Limb (tissue), 2 donors: ENCODE measurements at regions not wholly inside any gene's neighbourhood (a gene's known extent, or its start where the extent isn't known, plus 50 kb on each side); places are given as distances from the start of the nearest gene placed in this dataset.

ENCODE experiments used
- DNase-seq, 2 donors: peaks; one replicate each; pipeline ENCODE4 v3.0.0-alpha.2; 2016; ENCODE audit errors: extremely low spot score in 2 of 2

DNA sequence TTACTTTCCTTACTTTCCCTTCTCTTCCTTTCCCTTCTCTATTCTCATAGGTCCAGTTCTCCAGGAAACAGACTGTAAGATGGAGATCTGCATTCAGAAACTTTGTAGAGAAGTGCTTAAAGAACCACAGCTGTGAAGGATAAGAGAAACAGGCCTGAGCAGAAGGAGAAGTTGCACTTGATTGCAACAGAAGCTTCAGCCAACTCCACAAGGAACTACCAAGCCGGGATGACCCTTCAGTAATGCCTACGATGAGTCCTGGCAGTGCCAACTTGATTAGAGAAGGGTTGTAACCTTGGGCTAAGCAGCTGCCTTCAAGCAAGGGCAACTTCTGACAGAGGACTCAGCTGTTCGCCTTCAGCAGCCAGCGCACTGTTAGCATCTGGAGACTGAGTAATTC is 413.3 kb upstream of the RASGEF1B start:
- DNase-seq: no peak

DNA sequence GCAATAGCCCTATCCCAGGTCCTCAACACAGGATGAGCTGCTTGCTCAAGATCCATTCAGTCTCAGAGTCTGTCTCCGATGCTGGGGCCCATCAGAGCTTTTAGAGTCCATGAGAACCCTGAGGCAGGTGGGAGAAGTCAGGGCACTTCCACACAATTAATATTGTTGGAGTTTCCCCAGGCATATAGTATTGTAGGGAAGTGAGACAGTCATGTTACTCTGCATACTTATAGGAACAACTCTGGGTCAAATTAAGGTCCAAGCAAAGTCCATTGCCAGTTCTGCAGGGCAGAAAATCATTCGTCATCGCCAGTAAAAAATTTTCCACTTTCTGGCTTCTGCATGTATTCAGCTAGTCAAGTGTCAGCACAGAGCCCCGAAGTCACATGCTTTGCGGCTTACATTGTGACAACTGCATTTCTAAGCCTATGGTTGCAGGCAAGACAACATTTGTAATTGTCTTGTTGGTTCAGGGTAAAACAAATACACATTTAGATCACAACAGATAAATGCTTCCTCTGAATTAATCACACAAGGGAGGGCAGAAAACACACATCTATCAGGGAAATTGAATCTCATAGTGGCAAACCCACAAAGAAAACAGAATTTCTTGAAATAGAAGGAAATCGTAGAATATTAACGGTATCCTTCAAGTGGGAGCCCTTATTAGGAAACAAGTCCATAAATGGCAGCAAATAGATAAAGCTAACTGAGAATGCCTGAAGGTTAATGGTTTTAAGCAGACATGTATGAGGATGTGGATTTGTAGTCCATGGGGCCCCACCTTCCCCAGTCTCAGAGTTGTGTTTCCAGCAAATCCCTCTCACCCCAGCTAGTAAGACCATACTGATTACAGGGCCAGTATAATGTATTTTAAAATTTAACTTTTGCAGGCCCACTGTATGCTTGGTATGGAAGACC is 412.1 kb upstream of the RASGEF1B start:
- DNase-seq: no peak

DNA sequence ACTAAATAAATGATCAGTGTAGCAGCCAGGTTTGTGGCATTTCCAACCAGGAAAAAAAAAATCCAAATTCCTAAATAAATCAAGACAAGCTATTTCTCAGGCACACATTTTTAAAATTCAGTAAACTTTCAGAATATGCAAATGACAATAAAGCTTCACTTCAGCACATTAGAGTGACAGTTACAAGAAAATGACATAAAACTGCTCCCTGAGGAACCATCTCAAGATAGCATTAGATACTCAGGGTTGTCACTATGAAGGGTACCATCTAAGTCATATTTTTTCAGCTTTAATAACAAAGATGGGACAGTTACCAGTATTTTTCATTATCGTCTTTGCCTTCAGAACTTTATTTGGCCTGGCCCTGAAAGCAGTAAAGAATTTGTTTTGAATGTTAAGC is 411.3 kb upstream of the RASGEF1B start:
- no peak for DNase-seq

DNA sequence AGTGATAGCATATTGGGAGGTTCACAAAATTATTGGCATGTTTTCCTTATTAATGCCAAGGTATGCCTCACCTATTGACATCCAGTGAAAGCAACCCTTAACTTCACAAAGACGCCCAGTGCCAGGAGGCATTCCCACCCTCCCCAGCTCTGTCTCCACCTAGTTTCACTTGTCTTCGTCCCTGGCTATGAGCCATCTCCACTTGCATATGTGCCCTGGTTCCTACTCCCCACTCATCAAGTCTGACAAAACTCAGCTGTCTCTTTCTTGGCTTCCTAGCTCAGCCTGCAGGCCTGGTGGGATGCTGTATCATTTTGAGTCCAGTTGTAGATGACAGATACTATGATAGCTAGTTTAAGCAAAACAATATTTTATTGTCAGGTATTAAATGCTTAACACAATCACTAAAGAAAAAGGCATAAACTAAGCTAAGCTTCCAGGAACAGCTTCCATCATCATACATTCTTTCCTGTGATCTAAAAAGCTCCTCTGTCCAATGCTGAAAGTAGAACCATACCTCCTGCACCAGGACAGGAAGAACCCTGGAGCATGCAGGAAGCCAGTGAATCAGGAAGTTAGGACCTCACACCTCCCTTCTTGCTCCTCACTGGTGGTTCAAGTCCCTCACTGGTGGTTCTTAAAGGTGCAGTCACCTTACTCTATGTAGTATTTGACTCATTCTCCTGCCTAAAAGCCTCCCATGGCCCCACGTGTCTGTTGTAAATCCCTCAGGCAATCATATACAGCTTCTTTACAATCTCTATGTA is 410.3 kb upstream of the RASGEF1B start:
- DNase-seq: no peak

DNA sequence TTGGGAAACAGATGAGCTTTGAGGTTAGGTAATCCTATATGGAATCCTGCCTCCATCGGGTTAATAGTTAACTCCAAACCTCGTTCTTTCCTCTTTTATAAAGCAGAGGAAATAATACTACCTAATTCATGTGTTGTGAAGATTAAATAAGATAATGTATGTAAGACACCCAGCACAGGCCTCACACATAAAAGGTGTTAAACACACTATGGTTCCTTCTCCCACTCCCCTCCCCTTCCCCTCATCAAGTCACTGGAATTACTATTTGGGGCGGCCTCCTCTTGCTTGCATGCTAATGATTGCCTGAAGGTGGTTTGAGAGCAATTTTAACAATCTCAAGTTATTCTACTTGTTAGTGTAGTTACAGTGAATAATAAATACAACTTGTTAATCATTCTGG is 404.4 kb upstream of the RASGEF1B start:
- DNase-seq: no peak

DNA sequence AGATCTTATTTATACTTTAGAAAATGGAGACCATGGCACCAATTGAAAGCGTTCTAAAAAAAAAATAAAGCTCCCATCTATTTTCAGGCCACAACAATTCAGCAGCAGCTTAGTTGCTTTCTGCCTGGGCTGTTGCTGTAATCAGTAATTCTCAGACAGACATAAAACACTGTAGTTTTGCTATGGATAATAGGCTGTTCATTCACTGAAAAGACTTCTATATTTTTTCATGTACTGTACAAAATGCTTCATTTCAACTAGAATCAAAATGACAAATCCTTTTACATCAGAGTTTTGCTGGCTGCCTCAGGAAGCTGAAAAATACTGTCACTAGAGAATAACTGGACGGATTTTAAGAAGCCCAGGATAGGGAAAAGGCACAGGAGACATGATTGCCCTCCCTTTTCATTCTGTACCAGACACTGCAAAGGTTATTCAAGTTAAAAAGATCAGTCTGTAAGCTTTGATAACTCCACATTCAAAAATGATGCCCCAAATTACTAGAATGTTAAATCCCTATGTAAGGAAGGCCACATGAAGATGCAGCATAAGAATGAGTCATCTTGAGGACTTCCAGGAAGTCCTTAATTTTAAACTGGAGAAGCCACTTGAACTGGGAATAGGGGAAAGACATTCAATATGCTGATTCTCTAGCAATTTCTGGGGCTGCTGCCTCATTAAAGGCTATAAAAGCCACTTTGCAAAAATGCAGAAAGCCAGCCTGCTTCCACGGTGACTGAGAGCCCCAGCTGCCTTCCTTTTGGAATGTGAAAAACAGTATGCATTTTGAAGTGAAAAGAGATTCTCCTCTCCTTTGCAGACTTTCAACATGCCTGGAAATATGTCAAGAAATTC is 403.2 kb upstream of the RASGEF1B start:
- DNase-seq: no peak

DNA sequence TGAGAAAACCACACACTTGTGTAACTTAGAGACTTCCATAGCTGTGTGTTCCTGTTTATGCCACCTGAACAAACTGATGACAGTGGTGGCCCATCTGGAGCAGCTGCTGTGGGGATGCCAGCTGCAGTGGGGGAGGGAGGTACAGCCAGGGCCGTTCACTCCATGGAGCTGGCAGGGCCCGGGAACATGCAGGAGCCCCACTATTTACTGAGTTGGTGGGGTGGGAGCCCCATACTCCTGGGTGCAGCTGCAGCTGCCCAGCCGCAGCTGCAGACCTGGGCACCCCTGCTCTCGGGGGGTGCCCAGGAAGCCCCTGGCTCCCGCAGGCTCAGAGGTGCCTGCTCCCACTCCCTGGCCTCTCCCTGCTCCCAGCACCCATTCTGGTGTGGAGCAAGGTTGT is 398.6 kb upstream of the RASGEF1B start:
- DNase-seq: no peak

DNA sequence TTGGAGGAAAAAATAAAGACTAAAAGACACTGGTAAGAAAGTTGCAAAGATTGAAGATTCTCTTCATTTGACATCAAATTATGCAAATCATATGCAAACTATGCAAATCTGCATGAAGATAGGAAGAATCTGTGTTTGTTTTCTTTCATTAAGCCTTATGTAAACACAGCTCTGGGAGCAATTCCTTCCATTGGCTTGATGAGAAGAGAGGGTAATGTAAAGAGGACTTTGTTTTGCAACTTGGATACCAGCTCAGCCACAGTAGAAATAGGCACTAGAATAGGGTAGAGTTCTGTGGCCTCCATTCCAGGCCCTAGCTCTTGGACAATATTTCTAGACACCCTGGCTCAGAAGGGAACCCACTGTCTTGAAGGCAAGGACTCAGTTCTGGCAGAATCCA is 388.4 kb upstream of the RASGEF1B start:
- no peak for DNase-seq

DNA sequence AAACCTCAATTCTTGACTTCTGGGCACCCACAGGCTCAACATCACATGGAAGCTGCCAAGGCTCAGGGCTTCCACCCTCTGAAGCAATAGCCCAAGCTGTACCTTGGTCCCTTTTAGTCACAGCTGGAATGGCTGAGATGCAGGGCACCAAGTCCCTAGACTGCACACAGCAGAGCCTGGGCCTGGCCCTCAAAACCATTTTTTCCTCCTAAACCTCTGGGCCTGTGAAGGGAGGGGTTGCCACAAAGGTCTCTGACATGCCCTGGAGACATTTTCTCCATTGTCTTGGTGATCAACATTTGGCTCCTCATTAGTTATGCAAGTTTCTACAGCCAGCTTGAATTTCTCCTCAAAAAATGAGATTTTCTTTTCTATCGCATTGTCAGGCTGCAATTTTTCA is 382.7 kb upstream of the RASGEF1B start:
- no peak for DNase-seq

DNA sequence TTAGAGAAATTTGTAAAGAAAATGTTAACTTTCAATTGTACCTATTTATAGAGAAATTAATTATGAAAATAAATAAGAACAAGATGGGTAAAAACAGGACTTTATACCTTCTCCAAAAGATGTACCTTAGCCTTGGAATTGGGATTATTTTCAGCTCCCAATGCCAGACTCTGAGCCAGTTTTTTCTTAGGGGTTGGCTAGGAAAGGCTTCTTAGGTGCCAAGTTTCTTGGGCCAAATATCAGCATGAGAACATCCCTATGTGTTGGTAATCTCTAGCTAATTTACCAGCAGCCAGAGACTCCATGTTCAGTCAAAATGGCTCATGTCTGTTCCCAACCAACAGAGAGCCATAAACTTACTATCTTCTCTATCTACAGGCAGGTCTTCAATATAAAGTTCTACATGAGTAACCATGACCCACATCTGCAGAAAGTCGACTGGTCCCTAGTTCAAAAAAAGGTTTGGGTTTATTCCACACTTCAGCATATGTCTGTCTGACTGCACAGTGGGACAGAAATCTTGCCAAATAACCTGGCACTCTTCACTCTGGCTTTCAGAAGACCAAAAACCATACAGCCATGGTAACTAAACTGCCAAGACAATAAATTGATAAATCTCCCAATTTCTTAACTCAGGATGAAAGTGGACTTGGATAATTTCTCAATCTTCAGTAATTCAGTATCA is 380.5 kb upstream of the RASGEF1B start:
- DNase-seq: no peak

DNA sequence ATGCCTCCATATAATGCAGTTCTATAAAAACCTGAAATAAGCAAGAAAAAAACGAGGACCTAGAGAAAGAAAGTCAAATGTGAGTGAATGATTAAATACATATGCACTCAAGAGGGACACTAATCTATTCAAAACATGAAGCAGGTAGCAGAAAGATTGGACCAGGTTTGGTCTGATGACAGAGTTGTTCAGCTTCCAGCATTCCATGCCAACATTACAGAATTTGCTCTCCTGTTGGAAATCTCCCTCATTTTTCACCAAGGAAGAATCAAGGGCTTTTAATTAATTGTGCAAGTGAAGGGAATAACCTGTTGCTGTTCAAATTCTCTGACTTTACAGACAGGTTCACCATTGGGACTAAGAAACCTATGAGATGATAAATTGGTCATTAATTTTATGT is 379.0 kb upstream of the RASGEF1B start:
- no peak for DNase-seq

DNA sequence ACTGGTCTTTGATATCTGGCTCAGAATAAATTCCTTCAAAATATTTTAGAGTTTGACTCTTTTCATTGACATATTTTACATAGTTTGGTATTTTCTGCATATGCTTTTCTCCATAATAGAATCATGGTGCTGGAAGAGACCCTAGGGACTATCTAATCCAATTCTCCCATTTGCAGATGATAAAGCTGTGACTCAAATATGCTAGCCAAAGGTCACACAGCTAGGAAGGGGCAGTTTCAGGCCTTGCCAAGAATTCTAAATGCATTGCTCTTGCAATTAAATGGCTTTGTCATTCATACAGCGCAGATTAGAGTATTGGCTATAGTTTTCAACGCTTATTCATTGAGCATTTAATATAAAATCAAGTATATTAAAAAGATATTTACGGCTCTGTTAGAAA is 374.1 kb upstream of the RASGEF1B start:
- no peak for DNase-seq

DNA sequence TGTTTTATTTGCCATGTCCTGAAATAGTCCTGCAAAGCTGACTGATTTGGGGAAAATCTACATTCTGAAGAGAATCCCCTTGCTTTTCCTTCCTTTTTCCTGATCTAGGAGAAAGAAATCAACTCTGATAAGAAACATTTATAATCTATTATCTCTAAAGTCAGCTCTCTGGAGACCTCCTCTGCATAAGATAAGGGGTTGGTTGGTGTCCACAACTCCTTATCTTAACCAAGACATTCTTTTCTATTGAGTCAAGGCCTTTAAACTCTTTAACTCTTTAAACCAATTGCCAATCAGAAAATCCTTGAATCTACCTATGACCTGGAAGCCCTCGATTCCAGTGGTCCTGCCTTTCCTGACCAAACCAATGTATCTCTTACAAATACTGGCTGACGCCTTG is 373.6 kb upstream of the RASGEF1B start:
- no peak for DNase-seq

DNA sequence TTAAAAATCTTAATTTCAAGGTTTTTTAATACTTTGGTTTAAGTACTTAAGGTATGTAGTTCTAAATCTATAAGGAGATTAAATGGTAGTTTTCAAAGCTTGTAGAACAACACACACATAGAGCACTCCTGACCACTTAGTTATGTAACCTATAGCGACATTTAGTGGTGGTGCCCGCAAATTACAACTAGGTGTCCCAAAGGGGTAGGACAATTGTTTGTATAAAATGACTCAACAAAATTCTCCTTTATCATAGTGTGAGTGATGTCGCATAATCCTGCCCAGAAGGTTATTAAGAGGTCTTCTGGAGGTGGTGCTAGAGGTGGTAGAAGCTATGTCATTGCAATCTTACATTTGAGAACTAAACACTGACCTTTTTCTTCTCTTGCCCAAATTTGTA is 373.0 kb upstream of the RASGEF1B start:
- DNase-seq: peak; percentile 61 to 79

DNA sequence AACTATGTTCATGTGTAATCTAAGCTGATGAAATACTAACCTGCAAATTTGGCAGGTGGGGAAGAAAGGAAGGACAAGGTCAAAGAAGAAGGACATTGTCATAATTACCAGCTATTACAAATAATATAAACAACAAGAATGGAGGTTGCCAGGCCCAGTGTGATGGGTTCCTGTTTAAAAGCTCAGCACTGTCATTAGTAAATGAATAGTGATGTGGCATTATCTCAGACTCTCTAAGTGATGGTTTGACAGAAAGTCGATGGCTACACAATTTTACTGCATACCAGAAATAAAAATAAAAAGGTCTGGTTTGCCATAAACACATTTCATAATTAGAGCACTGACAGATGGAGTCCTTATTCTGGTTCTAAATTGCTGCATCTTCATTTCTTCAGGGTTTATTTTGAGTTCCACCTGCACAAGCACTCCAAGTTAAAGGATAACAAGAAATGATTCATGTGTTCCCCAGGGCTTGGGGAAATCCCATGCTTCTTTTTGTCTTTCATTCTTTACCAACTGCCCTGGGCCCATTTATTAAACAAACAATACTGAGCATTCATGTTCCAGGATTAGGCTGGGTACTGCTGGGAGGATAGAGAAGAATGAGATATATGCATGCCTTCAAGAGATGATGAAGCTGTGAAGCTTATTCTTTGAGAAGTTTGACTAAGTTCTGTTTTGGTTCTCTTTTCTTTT is 367.8 kb upstream of the RASGEF1B start:
- no peak for DNase-seq

DNA sequence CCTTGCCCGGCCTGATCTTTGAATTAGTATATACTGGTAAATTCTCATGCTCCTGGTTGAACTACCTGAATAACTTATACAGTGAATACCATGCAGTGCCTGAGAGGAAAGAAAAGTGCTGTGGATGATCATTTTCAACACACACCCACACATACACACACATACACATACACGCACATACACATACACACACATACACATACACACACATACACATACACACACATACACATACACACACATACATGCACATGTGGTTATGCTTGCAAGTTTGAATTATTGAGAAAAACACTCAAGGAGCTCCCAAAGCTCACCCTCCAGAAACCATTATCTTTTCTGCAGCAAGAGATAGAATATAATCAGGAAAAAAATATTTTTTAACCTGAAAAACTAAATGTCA is 366.9 kb upstream of the RASGEF1B start:
- DNase-seq: no peak

DNA sequence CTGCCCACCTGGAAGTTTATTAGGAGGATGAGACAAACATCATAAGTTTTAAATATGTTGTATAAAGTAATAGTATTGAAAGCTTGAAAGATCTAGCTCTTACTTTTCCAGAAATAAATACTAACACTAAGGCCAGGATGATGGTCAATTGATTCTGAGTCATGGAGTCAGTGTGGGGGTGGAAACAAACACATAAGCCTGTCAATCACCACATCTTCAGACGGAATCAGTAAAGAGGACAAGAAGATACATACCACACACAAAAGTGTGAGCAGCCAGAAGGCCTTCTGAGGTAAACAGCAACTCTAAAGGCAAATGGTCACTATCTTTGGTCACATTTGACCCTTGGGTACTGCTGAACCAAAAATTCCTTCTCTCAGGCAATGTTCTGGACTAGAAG is 365.0 kb upstream of the RASGEF1B start:
- DNase-seq: no peak

DNA sequence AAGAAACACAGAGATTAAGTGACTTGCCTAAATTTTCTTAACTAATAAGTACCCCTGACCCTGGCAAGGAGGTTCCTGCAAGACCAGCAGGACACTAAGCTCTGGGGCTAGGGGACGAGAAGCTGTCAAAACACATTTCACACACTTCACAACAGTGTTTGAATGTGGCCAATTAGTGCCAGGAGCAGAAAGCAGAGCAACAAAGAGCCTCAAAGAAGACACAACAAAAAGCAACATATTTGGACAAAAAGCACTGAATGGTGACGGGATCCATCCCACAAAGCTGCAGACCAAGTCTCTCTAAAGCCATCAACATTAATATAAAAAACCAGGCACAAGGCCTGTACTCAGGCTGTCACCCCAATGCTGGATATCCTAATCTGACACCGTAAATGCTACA is 361.9 kb upstream of the RASGEF1B start:
- no peak for DNase-seq

DNA sequence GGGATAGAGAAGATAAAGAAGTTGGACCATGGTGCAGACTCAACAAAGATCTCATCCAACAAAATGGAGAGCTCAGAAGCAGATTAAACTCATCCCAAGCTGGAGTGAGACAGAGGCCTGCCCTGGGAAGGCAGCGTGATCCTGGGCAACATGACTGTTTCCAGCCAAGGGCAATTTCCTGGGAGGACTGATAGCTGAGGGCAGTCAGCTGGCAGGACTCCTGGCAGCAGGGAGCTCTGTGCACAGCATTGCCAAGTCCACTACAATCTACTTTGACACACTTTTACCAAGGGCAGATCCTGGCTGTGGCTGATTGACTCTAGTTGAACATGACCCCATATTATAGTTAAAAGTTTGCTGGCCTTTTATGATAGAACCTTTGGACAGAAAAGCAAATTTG is 357.3 kb upstream of the RASGEF1B start:
- no peak for DNase-seq

DNA sequence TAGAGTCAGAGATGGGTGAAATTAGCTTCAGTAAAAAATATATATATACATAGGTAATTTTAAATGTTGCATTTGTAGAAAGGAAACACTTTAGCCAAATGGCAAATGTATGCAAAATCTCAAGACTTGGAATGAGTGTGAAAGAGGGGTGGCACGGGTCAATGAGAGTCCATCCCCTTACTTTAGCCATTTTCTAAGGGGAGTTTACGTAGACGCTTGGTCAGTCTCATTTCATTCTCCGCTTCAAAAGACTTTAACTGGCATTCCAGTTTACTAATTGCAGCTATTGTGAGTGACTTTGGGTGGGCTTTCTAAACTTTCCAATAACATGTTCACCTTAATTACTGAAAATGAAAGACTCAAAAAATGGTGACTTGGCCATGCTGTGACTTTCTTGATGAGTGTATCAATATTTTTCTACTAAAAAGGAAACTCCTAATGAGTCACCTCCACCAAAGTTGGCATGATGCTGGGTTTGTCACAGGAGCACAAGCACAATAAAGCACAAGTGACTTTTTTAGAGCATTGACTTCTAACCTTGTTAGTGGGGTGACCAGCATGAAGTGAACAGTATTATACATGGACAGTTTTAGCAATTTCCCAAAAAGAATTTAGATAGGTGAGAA is 356.0 kb upstream of the RASGEF1B start:
- DNase-seq: no peak
